ENCODE measurements at regions not wholly inside any gene's neighbourhood (a gene's known extent, or its start where the extent isn't known, plus 50 kb on each side); places are given as distances from the start of the nearest gene placed in this dataset.

GRCh38 chr13:105817498-105817897 lies 718.0 kb downstream of the EFNB2 start:
- Histone ChIP-seq H3K36me3 (ENCODE audit: control insufficient read depth in 2 of 2, extremely low read depth in 1 of 2, insufficient read depth in 1 of 2, low read length in 1 of 2) (no peaks in the 10 kb centered on the region), H3K9me3 (no peaks in the 10 kb centered on the region), H3K27me3 (replicated peaks in 1 of 2; ENCODE audit: control insufficient read depth in 2 of 2, extremely low read depth in 1 of 2, insufficient read depth in 2 of 2, low read length in 1 of 2) (no peaks in the 10 kb centered on the region), H3K4me3 (ENCODE audit: control insufficient read depth in 1 of 2, extremely low read depth in 1 of 2, low read length in 1 of 2) (no peak overlapping the region), H3K27ac (ENCODE audit: low read length) (no peak overlapping the region), H3K4me1 (ENCODE audit: control insufficient read depth in 1 of 2, extremely low read depth in 1 of 2, insufficient read depth in 2 of 2, low read length in 2 of 2) (no peaks in the 10 kb centered on the region)
- 62% methylated on average over 4 of the region's 4 CpGs for WGBS (ENCODE audit: insufficient coverage)
- no peak overlapping the region for H3K4me3 Mint-ChIP-seq
- H3K27me3 Mint-ChIP-seq = no peaks in the 10 kb centered on the region
- POLR2A ChIA-PET = no interaction called here
- ATAC-seq (replicated peaks in 1 of 4) (no peak), DNase-seq (no peak)
- H3K36me3 Mint-ChIP-seq = no peaks in the 10 kb centered on the region
- H3K27ac Mint-ChIP-seq = no peak overlapping the region
- CTCF ChIA-PET = interaction anchor here in 1 of 2 donors (0.5 kb wide), 1 partner anchor 221 kb away, joined by 3 read pairs; no protein-coding TSS in a partner anchor
- no peaks in the 10 kb centered on the region for H3K9me3 Mint-ChIP-seq
- H3K4me1 Mint-ChIP-seq = no peaks in the 10 kb centered on the region

DNA sequence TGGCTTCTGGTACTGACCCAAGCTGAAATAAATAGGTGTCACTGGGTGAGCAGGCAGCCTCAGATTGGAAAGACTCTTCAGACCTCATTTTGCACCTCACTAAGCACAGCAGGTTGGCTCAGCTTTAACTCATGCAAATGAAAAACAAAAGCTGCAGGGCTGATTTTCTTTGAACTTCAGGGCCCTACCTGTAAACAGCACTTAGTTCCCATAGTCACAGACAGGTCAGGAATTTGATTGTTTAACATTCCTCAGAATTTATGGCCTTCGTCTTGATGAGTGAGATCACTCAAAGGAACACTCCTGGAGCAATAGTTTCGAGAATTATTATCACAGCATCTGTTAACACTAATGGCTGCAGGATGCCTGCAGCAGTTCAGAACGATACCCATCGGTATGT lies 718.5 kb downstream of the EFNB2 start:
- H3K4me1 Mint-ChIP-seq = no peaks in the 10 kb centered on the region
- no peaks in the 10 kb centered on the region for H3K9me3 Mint-ChIP-seq
- H3K27ac Mint-ChIP-seq = no peak overlapping the region
- Histone ChIP-seq H3K27ac (ENCODE audit: low read length) (no peak overlapping the region), H3K4me1 (ENCODE audit: control insufficient read depth in 1 of 2, extremely low read depth in 1 of 2, insufficient read depth in 2 of 2, low read length in 2 of 2) (no peaks in the 10 kb centered on the region), H3K9me3 (no peaks in the 10 kb centered on the region), H3K36me3 (ENCODE audit: control insufficient read depth in 2 of 2, extremely low read depth in 1 of 2, insufficient read depth in 1 of 2, low read length in 1 of 2) (no peaks in the 10 kb centered on the region), H3K27me3 (replicated peaks in 1 of 2; ENCODE audit: control insufficient read depth in 2 of 2, extremely low read depth in 1 of 2, insufficient read depth in 2 of 2, low read length in 1 of 2) (no peaks in the 10 kb centered on the region), H3K4me3 (ENCODE audit: control insufficient read depth in 1 of 2, extremely low read depth in 1 of 2, low read length in 1 of 2) (no peak overlapping the region)
- 82% methylated on average over 2 of the region's 4 CpGs for WGBS (ENCODE audit: insufficient coverage)
- ATAC-seq (replicated peaks in 1 of 4) = no peak
- no peaks in the 10 kb centered on the region for H3K27me3 Mint-ChIP-seq
- ChIA-PET CTCF (no interaction called here), POLR2A (no interaction called here)
- H3K36me3 Mint-ChIP-seq = no peaks in the 10 kb centered on the region
- H3K4me3 Mint-ChIP-seq = no peak overlapping the region
- DNase-seq = no peak

DNA sequence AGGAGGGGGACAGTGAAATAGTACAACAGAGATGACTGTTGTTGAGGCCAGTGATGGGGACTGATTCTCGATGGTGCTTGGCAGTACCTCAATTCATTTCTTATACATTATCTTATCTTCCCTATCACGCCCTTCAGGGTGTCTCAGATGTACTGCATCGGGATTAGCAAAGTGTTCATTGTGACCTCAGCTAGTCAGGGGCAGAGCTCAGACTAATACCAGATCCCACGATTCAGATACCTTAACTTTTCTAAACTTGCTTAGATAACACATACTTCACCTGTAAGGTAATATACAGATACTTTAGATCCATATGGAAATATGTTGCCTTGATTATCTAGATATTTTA lies 720.6 kb downstream of the EFNB2 start:
- no peaks in the 10 kb centered on the region for H3K27me3 ChIP-seq (replicated peaks in 1 of 2; ENCODE audit: control insufficient read depth in 2 of 2, extremely low read depth in 1 of 2, insufficient read depth in 2 of 2, low read length in 1 of 2)
- H3K4me3 Mint-ChIP-seq = no peak overlapping the region
- peaks cover 0 to 1% (median 0%) of the 10 kb centered on the region in 3 donors for H3K9me3 Mint-ChIP-seq
- WGBS (ENCODE audit: insufficient coverage) = 69% methylated on average over 3 of the region's 4 CpGs
- ATAC-seq (replicated peaks in 1 of 4) (no peak), DNase-seq (no peak)
- no peak overlapping the region for H3K4me3 ChIP-seq (ENCODE audit: control insufficient read depth in 1 of 2, extremely low read depth in 1 of 2, low read length in 1 of 2)
- H3K4me1 ChIP-seq (ENCODE audit: control insufficient read depth in 1 of 2, extremely low read depth in 1 of 2, insufficient read depth in 2 of 2, low read length in 2 of 2) = no peaks in the 10 kb centered on the region
- H3K36me3 Mint-ChIP-seq = no peaks in the 10 kb centered on the region
- POLR2A ChIA-PET = no interaction called here
- no peak overlapping the region for H3K27ac Mint-ChIP-seq
- no peaks in the 10 kb centered on the region for H3K27me3 Mint-ChIP-seq
- no peaks in the 10 kb centered on the region for H3K9me3 ChIP-seq
- no peaks in the 10 kb centered on the region for H3K4me1 Mint-ChIP-seq
- no peaks in the 10 kb centered on the region for H3K36me3 ChIP-seq (ENCODE audit: control insufficient read depth in 2 of 2, extremely low read depth in 1 of 2, insufficient read depth in 1 of 2, low read length in 1 of 2)
- H3K27ac ChIP-seq (ENCODE audit: low read length) = no peak overlapping the region
- CTCF ChIA-PET = no interaction called here

GRCh38 chr13:105814219-105814901 lies 721.1 kb downstream of the EFNB2 start:
- Histone ChIP-seq H3K27me3 (replicated peaks in 1 of 2; ENCODE audit: control insufficient read depth in 2 of 2, extremely low read depth in 1 of 2, insufficient read depth in 2 of 2, low read length in 1 of 2) (no peaks in the 10 kb centered on the region), H3K9me3 (no peaks in the 10 kb centered on the region), H3K4me1 (ENCODE audit: control insufficient read depth in 1 of 2, extremely low read depth in 1 of 2, insufficient read depth in 2 of 2, low read length in 2 of 2) (no peaks in the 10 kb centered on the region), H3K4me3 (ENCODE audit: control insufficient read depth in 1 of 2, extremely low read depth in 1 of 2, low read length in 1 of 2) (no peak overlapping the region), H3K36me3 (ENCODE audit: control insufficient read depth in 2 of 2, extremely low read depth in 1 of 2, insufficient read depth in 1 of 2, low read length in 1 of 2) (no peaks in the 10 kb centered on the region), H3K27ac (ENCODE audit: low read length) (no peak overlapping the region)
- ChIA-PET POLR2A (no interaction called here), CTCF (no interaction called here)
- no peaks in the 10 kb centered on the region for H3K27me3 Mint-ChIP-seq
- no peaks in the 10 kb centered on the region for H3K4me1 Mint-ChIP-seq
- H3K9me3 Mint-ChIP-seq = peaks cover 0 to 6% (median 0%) of the 10 kb centered on the region in 3 donors
- DNase-seq = no peak
- no peak overlapping the region for H3K27ac Mint-ChIP-seq
- ATAC-seq (replicated peaks in 1 of 4) = no peak
- WGBS (ENCODE audit: insufficient coverage) = 80% methylated on average over 2 of the region's 5 CpGs
- no peak overlapping the region for H3K4me3 Mint-ChIP-seq
- no peaks in the 10 kb centered on the region for H3K36me3 Mint-ChIP-seq

DNA sequence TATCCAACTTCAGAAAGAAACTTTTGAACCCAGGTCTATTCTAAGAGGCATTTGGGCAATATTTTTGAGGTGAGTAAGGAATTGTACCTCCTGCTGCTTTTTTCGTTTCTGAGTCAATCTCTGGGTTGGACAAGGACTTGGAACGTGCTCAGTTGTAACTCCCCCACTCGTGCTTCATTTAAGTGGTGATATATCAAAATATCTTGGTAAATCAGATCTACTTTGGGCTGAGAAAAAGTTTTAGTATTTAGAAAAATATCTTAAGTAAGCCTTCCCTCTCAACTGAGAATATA lies 728.9 kb downstream of the EFNB2 start:
- Histone ChIP-seq H3K27ac (ENCODE audit: low read length) (no peak overlapping the region), H3K4me3 (ENCODE audit: control insufficient read depth in 1 of 2, extremely low read depth in 1 of 2, low read length in 1 of 2) (no peak overlapping the region), H3K4me1 (ENCODE audit: control insufficient read depth in 1 of 2, extremely low read depth in 1 of 2, insufficient read depth in 2 of 2, low read length in 2 of 2) (no peaks in the 10 kb centered on the region), H3K27me3 (replicated peaks in 1 of 2; ENCODE audit: control insufficient read depth in 2 of 2, extremely low read depth in 1 of 2, insufficient read depth in 2 of 2, low read length in 1 of 2) (no peaks in the 10 kb centered on the region), H3K9me3 (no peaks in the 10 kb centered on the region), H3K36me3 (ENCODE audit: control insufficient read depth in 2 of 2, extremely low read depth in 1 of 2, insufficient read depth in 1 of 2, low read length in 1 of 2) (no peaks in the 10 kb centered on the region)
- Mint-ChIP-seq H3K4me1 (no peaks in the 10 kb centered on the region), H3K27me3 (no peaks in the 10 kb centered on the region), H3K4me3 (no peak overlapping the region), H3K36me3 (no peaks in the 10 kb centered on the region), H3K27ac (no peak overlapping the region), H3K9me3 (peaks cover 0 to 15% (median 6%) of the 10 kb centered on the region in 3 donors)
- ATAC-seq (replicated peaks in 1 of 4) = no peak
- CTCF ChIA-PET = no interaction called here
- POLR2A ChIA-PET = no interaction called here
- no peak for DNase-seq
- 0% methylated on average over 1 of the region's 3 CpGs for WGBS (ENCODE audit: insufficient coverage)

- Histone ChIP-seq H3K27ac (ENCODE audit: low read length) (no peak overlapping the region), H3K4me3 (ENCODE audit: control insufficient read depth in 1 of 2, extremely low read depth in 1 of 2, low read length in 1 of 2) (no peak overlapping the region), H3K36me3 (ENCODE audit: control insufficient read depth in 2 of 2, extremely low read depth in 1 of 2, insufficient read depth in 1 of 2, low read length in 1 of 2) (no peaks in the 10 kb centered on the region), H3K27me3 (replicated peaks in 1 of 2; ENCODE audit: control insufficient read depth in 2 of 2, extremely low read depth in 1 of 2, insufficient read depth in 2 of 2, low read length in 1 of 2) (no peaks in the 10 kb centered on the region), H3K9me3 (no peaks in the 10 kb centered on the region), H3K4me1 (ENCODE audit: control insufficient read depth in 1 of 2, extremely low read depth in 1 of 2, insufficient read depth in 2 of 2, low read length in 2 of 2) (no peaks in the 10 kb centered on the region)
- H3K36me3 Mint-ChIP-seq = no peaks in the 10 kb centered on the region
- CTCF ChIA-PET = no interaction called here
- ATAC-seq (replicated peaks in 1 of 4) = no peak
- H3K4me3 Mint-ChIP-seq = no peak overlapping the region
- POLR2A ChIA-PET = no interaction called here
- WGBS (ENCODE audit: insufficient coverage) = 100% methylated on average over 1 of the region's 6 CpGs
- no peak for DNase-seq
- H3K27ac Mint-ChIP-seq = no peak overlapping the region
- H3K9me3 Mint-ChIP-seq = peaks cover 0 to 15% (median 6%) of the 10 kb centered on the region in 3 donors
- H3K27me3 Mint-ChIP-seq = no peaks in the 10 kb centered on the region
- H3K4me1 Mint-ChIP-seq = no peaks in the 10 kb centered on the region
Measured at GRCh38 chr13:105805892-105806627, 729.4 kb downstream of the EFNB2 start.
